Stimulated activated CD4-positive, alpha-beta T cell treated with anti-CD3 and anti-CD28 coated beads, TNF-alpha, amount 100 ng/mL, for 1 hour (primary cell): ENCODE measurements at regions not wholly inside any gene's neighbourhood (a gene's known extent, or its start where the extent isn't known, plus 50 kb on each side); places are given as distances from the start of the nearest gene placed in this dataset.
"Not testable (repeated sequence)": the region's sequence is repeated elsewhere in the genome, so short reads cannot be mapped to it uniquely, and the experiment has no call there.

Experiments
- DNase-seq, 3 donors: peaks; one replicate each; pipeline ENCODE4 v3.0.0-alpha.2; 2020; ENCODE audit warnings: low read depth in 3 of 3, low spot score in 1 of 3

DNA sequence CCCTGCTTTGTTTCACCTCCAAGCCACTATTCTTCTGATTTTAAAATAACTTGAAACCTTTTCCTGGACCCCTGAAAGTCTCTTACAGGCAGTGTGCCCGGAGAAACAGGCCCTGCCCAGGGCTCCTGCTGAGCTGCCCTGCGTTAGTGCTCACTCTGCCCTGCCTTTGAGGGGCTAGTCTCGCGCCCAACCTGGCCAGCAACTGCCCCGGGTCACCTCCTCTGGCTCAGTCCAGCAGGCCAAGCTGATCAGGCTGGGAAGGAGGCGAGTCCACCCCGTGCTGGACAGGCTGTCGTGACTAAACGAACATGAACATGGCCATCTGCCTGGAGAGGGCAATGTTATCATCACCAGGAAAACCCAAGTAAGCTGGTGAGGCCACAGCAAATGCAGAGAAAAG is 245.4 kb downstream of the ANKRD60 start:
- DNase-seq = no peak

DNA sequence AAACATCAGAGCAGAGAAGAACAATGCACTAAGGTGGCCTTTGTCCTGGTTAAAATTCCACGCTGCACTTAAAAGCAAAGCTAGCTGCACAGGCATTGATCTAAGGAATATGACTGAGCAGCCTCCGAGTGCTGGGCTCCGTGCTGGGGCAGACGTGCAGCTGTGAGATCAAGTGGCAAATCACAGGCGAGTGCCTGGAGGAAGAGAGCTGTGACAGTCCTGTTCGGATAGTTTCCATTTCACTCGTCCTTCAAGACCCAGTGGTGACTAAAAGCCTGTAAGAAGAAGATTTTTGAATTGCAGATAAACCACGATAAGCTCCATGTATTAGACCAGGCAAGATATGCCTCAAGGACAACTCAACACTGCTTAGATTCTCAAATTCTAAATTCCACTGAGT is 247.9 kb downstream of the ANKRD60 start:
- DNase-seq = no peak

DNA sequence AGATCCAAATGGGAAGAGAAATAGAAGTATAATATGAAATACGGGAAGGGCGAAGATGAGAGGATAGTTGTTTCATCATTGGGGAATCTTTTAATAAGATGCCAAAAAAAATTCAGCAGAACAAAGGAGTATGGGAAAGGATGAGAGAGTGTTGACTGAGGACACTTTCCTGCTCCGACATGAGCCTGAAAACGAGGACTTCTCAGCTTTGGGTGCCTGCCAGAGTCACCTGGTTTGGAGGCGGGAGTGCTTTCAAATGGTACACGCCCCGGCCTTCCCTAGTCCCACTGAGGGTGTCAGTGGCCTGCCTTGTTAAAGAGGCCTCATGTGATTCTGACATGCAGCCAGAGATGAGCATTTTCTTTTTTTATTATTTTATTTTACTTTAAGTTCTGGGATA is 250.9 kb downstream of the ANKRD60 start:
- no peak for DNase-seq

DNA sequence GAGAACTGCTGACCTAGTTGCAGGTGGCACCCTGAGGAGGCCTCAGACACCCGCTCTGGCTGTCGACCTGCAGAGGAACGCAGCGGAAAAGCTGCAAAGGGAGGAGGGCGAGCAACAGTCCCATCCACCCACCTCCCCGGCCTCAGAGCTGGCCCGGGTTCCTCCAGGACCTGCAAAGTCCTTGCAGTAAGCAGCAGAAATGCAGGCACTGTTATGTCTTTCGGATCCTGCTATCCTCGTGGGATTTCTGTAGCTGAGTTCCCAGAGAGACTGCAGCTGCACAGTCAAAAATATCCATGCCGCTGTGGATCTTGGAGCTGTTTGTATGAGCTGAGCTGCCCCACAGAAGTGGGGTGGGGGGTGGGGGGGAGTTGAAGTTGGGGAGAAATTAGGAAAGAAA is 251.3 kb downstream of the ANKRD60 start:
- DNase-seq = no peak

DNA sequence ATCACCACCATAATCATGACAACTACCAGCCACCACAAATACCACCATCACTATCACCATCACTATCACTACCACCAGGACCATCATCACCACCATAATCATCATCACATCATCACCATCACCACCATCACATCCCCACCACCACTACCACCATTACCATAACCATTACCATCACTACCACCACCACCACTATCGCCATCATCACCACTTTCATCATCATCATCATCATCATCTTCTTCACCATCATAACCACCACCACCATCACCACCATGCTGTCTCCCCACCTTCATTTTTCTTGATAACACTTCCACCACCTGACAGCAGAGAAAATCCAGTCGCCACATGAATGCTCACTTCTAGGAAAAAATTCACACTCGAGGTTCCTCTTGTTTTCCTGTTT is 253.6 kb downstream of the ANKRD60 start:
- no peak for DNase-seq

DNA sequence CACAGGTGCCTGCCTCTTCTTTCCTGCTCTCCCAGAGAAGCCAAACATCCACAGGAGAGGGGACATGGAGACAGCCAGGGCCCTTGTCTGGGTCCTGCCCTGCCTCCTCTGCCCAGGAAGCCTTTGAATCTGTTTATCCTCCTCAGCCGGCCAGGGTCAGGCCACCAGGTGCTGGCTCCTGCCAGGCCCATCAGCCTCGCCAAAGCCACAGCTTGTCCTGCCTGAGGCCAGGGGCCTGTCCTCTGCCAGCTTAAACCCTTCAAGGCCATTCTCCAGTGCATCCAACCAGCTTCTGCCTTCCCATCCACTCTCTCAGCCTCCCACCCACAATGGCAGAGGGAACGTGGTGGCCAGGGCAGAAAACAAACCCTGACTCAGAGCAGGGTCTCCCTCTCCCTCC is 254.6 kb downstream of the ANKRD60 start:
- DNase-seq = no peak

DNA sequence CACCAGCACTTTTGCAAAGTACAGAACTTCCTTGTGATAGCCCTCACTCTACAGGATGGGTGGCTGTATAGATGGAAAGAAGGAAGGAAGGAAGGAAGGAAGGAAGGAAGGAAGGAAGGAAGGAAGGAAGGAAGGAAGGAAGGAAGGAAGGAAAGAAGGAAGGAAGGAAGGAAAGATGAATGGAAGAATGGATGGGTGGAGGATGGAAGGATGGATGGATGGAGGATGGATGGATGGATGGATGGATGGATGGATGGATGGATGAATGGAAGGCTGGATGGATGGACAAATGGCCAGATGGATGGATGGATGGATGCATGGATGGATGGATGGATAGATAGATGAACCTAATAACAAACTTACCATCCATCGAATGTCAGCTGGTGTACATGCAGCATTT is 256.9 kb downstream of the ANKRD60 start:
- DNase-seq = not testable (repeated sequence)

DNA sequence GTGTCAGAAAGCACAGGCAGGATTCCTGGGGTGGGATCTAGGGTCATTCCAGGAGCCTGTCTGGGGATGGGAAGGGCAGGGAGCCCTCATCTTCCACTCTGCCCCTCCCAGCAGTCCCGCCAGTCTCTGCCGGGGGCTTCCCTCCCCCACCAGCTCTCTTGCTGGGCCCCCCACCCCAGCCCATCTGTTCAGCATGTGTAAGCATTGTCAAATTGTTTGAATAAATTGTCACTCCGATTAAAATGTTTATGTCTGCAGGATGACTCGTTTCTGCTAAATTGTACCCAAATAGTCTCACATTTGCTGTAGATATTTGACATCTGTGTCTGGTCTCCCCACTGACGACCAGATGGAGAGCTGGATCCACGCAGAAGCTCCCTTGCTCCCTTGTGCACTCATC is 257.6 kb downstream of the ANKRD60 start:
- DNase-seq = no peak

DNA sequence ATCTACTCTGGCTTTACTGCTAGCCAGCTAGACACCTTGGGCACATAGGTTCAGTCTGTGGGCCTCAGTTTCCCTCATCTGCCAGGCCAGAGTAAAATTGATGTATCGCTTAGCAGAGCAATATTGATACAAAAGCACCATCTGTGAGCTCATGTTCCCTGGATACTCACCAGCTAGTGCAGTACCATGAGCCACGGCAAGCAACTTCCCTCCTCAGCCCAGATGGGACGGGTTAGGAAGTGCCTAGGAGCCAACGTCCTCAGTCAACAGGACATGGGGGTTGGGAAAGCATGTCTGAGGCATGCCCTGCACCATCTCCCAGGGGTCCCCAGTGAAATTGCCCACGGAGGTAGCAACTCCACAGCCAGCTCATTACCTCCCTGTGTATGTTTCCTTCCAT is 258.3 kb downstream of the ANKRD60 start:
- no peak for DNase-seq

DNA sequence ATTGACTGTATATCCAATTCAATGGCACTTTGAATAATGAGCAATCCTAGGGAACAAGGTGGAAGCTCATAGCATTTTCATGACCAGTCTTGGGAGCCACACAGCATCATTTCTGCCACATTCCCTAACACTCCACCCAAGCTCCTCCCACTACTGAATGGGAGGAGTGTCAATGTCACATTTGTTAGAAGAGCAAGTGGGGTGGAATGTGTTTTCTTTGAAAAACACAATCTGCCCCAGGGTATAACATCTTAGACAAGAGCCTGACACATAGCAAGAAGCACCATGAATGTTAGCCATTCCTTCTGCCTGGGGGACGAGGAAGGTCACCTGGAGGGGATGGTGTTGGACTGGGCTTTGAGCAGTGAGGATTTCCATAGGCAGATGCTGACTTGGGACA is 258.3 kb upstream of the PMEPA1 start:
- no peak for DNase-seq

DNA sequence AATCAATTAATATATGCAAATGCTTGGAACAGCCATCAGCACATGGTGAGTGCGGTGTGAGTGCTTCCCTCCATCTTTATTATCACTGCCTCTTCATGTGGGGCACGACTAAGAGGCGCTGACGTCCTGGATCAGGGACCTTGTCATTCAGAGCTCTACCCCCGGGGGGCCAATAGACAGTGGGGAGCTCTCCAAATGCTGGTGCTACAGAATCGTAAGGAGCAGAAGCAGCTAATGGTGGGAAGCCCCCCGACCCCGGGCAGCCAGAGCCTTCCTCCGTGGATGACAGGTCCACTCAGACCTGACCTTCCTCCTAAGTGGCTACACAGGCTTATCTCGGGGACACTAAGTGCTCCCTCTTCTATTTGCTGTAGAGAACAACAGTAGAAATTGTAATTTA is 257.5 kb upstream of the PMEPA1 start:
- no peak for DNase-seq

DNA sequence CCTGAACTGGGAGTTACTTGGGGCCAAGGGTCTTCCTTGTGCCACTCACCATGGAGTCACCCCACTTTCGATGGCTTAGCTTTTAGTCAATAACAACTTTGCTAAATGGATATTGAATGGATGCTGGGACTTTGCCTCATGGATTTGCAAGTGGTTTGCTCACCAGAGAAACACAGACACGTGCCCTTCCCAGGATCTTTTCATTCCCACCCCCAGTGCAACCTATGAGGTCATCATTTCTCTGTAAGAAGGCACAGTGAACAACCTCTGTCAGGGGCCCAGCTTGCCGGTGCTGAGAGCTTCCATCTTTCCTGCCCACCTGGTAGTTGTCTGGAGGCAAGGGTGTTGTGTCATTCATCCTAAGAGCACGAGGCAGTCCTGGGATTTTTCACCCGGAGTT is 256.8 kb upstream of the PMEPA1 start:
- DNase-seq = no peak

DNA sequence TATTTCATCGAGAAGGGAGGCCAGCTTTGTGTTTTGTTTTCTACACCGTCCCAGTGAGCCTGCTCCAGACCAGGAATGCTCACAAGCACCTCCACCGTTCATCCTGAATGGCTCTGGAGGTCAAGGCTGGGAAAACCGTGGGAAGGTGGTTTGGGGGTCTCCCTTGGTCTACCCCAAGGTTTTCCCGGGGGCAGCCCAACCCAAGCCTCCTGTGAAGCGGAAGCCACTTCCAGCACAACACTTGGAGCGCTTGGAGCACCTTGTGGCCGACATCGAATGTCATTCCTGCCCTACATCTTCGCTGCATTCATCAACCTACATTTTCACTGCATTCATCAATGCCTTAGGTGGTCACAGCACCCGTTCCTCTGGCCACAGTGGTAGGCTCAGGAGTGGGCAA is 255.6 kb upstream of the PMEPA1 start:
- no peak for DNase-seq

DNA sequence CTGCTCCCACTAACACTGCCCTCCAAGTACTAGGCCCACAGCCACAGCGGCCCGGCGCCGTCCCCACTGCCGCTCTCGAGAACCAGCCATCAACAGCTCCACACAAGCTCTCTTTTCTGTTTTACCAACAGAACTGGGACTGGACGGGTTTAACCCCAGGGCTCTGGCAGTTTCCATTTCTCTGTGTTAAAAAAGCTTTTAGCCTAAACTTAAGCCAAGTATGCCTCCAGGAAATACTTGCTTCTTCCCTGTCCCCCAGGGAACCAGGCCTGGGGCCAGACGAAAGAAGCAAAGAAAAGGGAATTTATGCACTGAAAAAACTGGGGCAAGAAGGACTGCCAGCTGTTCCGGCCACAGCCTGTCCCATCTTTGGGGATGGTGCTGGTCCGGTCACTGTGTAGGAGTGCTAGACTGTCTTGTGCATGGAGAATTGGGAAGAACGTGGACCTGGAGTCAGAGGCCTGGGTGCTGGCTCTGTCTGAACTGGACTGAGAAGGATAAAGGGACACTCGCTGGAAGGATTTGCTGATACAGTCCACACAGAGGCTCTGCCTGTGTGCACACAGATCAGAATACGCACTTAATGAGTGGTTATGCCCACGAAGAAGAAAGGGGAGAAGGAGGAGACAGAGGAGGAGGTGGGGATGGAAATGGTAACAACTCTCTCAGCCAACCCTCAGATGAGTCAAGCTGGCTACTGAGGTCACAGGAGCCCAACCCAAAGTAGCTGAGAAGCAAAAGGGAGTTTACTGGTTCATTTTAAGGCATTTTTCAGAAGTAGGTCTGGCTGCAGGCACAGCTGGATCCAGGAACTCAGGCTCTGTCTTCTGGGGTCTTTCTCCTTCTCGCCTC is 254.4 kb upstream of the PMEPA1 start:
- no peak for DNase-seq

DNA sequence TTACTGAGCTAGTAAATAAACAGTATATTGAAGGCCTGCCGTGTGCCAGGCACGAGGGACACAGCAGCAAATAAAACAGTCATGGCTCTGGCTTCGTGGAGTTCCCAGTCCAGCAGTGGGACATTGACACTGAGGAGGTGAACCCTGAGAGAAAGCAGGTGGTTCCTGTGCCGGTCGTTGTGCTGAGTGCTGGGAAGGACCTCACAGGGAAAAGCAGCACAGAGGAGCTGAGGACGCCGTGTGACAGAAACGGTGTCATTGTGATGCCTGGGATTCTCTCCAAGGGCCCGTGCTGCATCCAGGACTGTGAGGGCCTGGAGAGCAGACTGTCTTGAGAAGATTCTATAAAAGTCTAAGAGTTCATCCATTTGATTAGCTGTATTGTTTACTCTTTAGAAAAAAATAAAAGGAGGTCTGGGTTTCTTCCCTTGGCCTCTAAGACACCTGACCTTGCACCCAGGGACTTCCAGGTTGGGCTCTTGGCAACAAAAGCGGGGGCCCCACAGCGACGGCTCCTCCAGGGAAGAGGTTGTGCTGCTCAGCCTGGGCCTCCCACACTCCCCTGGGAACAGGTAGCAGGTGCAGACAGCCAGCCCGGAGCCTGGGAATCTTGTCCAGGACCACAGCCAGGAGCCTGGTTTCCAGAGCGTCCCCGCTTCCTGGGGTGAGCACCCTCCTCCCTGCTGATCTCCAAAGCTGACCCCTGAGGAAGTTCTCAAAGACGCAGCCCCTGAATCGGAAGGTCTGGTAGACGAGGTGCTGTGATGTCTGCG is 251.2 kb upstream of the PMEPA1 start:
- DNase-seq = no peak

DNA sequence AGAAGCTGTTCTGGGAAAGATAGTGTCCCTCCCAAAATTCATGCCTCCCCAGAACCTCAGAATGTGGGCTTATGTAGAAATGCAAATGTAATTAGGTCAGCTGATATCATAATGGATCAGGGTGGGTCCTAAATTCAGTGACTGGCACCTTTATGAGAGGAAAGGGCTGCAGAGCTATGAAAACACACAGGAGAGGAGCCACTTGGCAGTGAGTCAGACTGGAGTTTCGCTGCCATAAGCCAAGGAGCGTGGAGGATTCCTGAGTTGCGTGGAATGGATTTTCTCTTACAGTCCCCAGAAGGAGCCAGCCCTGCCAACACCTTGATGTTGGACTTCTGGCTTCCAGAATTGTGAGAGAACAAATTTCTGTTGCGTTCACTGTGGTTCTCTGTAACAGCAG is 249.8 kb upstream of the PMEPA1 start:
- no peak for DNase-seq

DNA sequence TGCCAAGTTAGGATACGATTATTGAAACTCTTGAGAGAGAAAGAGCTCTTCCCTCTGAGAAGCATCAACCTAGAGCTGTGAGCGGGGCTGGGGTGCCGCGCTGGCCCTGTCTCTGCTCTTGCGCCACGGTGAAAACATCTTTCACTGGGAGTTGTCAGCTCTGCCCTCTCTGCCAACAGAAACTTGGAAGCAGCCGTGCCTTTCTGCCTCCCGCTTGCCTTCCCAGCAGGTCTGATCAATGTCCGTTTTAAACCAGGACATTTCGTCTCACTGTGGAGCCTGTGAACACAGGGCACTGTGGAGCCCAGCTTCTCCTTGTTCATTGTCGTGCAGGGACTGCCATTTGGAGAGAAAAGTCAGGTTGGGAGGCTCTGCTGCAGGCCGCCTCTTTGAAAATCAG is 249.2 kb upstream of the PMEPA1 start:
- DNase-seq = no peak

DNA sequence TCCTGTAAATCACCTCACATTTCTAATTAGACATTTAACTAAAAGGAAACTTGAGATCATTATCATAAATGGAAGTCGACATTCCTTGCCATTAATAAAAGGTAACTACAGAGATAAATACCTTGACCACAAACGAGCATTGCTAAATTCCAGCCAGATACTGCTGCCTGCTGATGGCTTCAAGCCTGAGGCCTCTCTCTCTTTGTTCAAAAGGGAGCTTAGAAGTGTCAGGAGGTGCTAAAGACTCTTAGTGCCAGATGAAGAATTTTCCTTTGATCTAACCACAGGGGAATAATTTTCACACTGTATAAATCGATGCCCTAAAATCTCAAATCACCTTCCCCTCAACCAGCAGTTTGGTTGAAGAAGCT is 248.2 kb upstream of the PMEPA1 start:
- DNase-seq = no peak

DNA sequence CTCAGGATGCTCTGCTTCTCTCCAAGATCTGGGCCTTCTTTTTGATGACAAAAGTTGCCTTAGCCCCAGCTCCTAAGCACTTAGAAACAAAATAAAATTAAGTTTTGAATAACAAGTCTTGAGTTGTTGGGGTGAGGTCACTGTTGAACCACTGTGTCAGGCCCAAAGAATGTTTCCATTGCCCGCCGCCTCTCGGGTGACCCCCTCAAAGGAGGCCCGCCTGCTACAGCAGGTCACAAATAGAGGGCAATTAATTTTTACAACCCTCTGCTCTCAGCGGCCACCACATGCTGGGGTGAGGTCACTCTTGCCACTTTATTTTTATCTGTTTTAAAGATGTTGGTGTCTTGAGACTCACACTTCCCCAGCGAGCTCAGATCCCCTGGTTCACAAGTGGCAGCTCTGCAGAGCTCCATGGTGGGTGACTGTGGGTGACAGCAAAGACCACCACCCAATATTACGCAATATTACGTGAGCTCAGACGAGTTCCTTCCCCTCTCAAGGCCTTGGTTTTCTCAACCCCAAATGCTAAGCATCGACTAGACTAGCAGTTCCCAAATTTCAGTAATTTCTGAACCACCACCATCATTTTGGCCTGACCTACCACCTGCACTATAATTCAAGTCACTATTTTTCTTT is 247.7 kb upstream of the PMEPA1 start:
- no peak for DNase-seq

DNA sequence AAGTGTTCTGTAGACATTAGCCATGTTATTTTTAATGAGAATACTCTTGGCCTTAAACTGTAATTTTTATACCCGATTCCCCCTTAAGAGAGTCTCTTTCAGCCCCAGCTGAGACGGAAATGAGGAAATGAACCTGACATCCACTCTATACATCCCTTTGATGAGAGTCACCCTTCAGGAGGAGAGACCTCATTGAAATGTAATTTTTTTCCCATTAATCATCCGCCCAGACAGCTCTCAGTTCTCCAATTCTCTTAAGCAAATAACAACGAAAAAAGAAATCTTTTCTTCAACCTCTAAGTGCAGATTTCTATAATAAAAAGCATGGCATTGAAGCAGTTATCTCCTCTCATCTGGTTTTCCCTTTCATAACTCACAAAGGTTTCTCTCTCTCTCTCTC is 243.8 kb upstream of the PMEPA1 start:
- no peak for DNase-seq

DNA sequence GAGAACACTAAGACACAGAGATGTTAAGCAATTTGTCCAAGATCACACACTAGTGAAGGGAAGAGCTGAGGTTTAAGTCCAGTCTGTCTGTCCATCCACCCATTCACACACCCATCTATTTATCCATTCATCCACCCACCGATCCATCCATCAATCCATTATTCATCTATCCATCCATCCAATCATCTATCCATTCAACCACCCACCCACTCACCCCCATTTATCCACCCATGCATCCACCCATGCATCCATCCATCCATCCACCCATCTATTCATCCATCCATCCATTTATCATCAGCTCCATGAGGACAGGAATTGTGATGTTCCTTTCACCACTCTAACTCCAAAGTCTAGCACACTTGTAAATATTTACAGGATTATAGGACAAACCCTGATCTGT is 242.3 kb upstream of the PMEPA1 start:
- no peak for DNase-seq

DNA sequence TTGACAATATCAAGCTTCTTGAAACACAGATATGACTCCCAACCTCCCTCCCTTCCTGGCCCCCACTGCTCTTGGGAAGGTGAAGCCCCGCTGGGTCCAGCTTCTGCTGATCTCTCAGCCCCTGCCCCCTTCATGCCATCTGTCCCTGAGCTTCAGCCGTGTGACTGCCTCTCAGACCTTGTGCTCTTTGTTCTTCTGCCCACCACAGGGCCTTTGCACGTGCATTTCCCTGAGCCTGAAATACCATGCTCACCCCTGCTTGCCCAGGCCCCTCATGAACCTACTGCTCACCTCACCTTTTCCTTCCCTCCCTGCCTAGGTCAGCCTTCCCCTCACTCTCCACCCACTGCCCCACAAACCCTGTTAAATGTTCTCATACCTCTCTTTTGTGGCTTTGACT is 241.7 kb upstream of the PMEPA1 start:
- no peak for DNase-seq
